Epithelial cell of proximal tubule (primary cell): ENCODE measurements at regions not wholly inside any gene's neighbourhood (a gene's known extent, or its start where the extent isn't known, plus 50 kb on each side); places are given as distances from the start of the nearest gene placed in this dataset.
"Not testable (repeated sequence)": the region's sequence is repeated elsewhere in the genome, so short reads cannot be mapped to it uniquely, and the experiment has no call there.

Experiments used
- DNase-seq: peaks from one replicate; pipeline ENCODE4 v3.0.0-alpha.2; 2011; ENCODE audit warnings: low read depth
- H3K4me3 ChIP-seq: 2 replicates; pipeline ENCODE4 v1.5.1; 2011; ENCODE audit warnings: low read depth, mild to moderate bottlenecking, low read length
- TF ChIP-seq, protein P1 (sequence below): conservative IDR thresholded peaks from 2 replicates; pipeline ENCODE4 v1.5.1; 2012; ENCODE audit warnings: low read depth, mild to moderate bottlenecking, low read length

GRCh38 chr3:190180268-190180667 lies 59.6 kb upstream of the P3H2 start:
- H3K4me3 ChIP-seq: no peak overlapping the region
- TF ChIP-seq, protein P1, sequence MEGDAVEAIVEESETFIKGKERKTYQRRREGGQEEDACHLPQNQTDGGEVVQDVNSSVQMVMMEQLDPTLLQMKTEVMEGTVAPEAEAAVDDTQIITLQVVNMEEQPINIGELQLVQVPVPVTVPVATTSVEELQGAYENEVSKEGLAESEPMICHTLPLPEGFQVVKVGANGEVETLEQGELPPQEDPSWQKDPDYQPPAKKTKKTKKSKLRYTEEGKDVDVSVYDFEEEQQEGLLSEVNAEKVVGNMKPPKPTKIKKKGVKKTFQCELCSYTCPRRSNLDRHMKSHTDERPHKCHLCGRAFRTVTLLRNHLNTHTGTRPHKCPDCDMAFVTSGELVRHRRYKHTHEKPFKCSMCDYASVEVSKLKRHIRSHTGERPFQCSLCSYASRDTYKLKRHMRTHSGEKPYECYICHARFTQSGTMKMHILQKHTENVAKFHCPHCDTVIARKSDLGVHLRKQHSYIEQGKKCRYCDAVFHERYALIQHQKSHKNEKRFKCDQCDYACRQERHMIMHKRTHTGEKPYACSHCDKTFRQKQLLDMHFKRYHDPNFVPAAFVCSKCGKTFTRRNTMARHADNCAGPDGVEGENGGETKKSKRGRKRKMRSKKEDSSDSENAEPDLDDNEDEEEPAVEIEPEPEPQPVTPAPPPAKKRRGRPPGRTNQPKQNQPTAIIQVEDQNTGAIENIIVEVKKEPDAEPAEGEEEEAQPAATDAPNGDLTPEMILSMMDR: no peak
- DNase-seq: no peak

DNA sequence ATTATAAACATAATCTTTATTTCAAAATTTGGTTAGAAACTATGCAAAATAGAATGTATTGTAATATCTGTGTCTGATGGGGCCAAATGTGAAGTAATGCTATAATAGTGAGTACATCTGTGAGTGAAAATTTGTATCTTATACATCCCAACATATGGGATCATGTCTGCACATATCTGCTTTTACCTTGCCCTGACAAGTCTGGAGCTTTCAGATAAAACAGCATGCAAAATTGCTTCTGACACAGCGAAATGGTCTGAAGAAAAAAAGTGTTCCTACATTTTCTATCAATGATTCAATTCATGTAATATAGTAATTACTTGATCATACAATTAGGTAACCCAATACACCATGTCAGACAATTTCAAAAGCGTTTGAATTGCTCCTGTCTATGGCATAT lies 58.1 kb upstream of the P3H2 start:
- no peak for DNase-seq
- TF ChIP-seq, protein P1: no peak
- H3K4me3 ChIP-seq: no peak overlapping the region

DNA sequence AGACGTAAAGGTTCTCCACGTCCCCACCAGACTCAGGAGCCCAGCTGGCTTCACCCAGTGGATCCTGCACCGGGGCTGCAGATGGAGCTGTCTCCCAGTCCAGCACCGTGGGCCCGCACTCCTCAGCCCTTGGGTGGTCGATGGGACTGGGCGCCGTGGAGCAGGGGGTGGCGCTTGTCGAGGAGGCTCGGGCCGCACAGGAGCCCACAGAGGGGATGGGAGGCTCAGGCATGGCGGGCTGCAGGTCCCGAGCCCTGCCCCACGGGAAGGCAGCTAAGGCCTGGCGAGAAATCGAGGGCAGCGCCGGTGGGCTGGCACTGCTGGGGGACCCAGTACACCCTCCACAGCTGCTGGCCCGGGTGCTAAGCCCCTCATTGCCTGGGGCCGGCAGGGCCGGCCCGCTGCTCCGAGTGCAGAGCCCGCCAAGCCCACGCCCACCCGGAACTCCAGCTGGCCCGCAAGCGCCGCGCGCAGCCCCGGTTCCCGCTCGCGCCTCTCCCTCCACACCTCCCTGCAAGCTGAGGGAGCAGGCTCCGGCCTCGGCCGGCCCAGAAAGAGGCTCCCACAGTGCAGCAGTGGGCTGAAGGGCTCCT lies 56.3 kb upstream of the P3H2 start:
- DNase-seq, H3K4me3 ChIP-seq: not testable (repeated sequence)

- not testable (repeated sequence) for H3K4me3 ChIP-seq, DNase-seq
Measured at GRCh38 chr3:190176106-190176505, 55.4 kb upstream of the P3H2 start.

DNA sequence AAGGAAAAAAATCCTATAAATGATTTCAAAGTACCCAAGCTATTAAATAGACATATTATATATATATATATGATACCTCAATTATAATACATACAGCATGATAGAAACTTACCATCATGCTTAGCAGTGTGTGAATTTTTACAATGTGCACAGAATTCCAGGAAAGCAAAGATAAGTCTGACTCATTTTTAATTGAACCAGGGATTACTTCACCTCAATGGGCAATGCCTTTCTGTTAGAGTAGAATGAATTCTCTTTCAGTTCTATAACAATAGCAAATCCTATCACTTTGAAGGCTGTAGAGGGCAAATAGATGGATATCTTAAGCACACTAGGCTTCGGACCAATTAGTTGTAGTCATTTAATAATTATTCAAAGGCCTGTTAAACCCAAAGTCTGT lies 54.8 kb upstream of the P3H2 start:
- TF ChIP-seq, protein P1: no peak
- no peak overlapping the region for H3K4me3 ChIP-seq
- DNase-seq: no peak

DNA sequence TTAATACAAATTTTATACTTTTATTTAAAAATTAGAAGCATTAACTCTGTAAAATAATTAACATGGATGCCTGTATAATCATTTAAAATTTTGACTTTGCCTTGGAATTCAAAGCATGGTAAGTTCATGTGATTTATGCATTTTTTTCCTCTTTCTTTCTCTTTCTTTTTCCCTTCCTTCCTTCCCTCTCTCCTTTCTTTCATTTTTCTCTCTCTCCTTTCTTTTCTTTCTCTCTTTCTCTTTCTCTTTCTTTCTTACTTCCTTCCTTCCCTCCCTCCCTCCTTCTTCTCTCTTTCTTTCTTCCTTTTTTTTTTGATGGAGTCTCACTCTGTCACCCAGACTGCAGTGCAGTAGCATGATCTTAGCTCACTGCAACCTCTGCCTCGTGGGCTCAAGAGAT lies 53.8 kb upstream of the P3H2 start:
- no peak overlapping the region for H3K4me3 ChIP-seq
- TF ChIP-seq, protein P1: no peak
- no peak for DNase-seq

DNA sequence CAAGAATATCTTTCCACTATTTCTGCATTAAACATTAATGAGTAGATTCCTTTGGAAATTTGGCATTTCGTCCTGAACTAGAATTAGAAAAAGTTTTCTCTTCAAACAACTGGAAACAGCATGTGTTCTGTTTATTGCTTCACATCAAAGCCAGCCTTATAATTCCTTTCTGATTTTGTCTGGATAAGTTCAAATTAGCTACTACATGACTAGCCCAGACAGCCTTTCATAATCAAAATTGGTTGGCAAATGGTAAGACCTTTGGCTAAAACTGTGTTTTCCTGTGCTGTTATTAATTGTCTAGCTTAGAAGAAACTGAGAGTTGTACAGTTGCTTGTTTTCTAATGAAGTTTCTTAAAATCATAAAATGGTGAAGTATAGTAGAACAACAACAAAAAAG lies 52.7 kb upstream of the P3H2 start:
- no peak for DNase-seq
- H3K4me3 ChIP-seq: no peak overlapping the region
- TF ChIP-seq, protein P1: no peak

DNA sequence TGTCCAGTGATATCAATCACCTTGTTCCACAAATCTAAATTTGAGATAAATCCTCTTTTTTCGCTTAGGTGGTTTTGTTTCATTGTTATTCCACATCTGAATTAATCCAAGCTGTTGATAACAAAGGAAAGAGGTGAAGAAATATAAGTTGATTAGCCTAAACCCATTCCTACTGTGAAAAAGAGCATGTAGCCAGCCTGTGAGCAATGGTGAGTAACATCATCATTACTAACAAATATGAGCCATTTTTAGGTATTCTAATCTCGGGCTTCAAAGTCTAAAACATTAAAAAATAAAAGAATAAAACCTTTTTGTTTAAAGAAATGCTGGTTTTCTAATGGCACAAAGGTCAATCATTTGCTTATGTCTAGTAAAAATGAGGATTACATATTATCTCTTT lies 52.1 kb upstream of the P3H2 start:
- TF ChIP-seq, protein P1: no peak
- no peak for DNase-seq
- no peak overlapping the region for H3K4me3 ChIP-seq
